ENCODE measurements at regions not wholly inside any gene's neighbourhood (a gene's known extent, or its start where the extent isn't known, plus 50 kb on each side); places are given as distances from the start of the nearest gene placed in this dataset.

DNA sequence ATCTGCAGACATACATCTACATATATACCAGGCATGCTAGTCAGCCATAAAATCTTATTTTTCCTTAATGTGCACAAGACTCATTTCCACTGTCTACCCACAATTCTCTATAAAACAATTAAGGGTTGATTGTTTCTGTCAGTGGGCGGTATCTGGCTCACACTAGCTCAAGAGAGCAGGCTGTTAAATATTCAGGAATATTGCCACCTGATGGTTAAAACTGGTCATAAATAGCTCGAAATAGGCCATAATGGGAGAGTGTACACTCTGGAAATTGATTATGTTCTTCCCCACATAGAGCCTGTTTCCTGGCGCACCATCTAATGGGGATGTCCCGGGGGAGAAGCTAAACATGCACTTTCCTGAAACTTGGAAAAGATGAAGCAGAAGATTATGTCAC lies 620.6 kb upstream of the ANKRD30A start:
- no peaks in the 10 kb centered on the region for H3K36me3 Mint-ChIP-seq (ENCODE audit: insufficient read depth)
- no peaks in the 10 kb centered on the region for H3K27me3 Mint-ChIP-seq
- H3K9me3 Mint-ChIP-seq = peaks cover 30% of the 10 kb centered on the region
- H3K4me1 Mint-ChIP-seq = no peaks in the 10 kb centered on the region
- H3K4me3 Mint-ChIP-seq = no peak overlapping the region
- H3K27ac Mint-ChIP-seq (ENCODE audit: low read depth) = no peak overlapping the region
- DNase-seq (ENCODE audit: low spot score in 2 of 2) (no peak), ATAC-seq (replicated peaks; ENCODE audit: extremely low read depth, poor library complexity, severe bottlenecking) (no peak)

DNA sequence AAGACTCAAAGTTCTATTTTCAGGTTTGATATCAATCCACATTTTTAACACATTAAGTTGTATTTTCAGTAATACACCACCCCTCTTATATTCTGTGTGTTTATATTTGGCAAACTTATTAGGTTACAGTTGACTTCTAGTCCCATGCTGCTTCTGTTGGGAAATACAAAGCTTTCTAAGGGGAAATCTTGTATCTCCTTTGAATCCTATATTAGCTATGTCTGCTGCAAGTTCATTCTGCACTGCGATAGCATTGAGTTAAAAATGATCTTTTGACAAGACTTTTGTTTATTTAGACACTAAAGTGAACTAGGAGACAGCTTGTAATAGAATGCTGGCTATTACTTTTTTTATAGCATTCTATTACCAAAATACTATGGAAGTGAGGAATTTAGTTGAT lies 625.1 kb upstream of the ANKRD30A start:
- DNase-seq (ENCODE audit: low spot score in 2 of 2) (no peak), ATAC-seq (replicated peaks; ENCODE audit: extremely low read depth, poor library complexity, severe bottlenecking) (no peak)
- no peak overlapping the region for H3K4me3 Mint-ChIP-seq
- no peaks in the 10 kb centered on the region for H3K4me1 Mint-ChIP-seq
- H3K9me3 Mint-ChIP-seq = peaks cover 16% of the 10 kb centered on the region
- no peak overlapping the region for H3K27ac Mint-ChIP-seq (ENCODE audit: low read depth)
- no peaks in the 10 kb centered on the region for H3K36me3 Mint-ChIP-seq (ENCODE audit: insufficient read depth)
- H3K27me3 Mint-ChIP-seq = no peaks in the 10 kb centered on the region

DNA sequence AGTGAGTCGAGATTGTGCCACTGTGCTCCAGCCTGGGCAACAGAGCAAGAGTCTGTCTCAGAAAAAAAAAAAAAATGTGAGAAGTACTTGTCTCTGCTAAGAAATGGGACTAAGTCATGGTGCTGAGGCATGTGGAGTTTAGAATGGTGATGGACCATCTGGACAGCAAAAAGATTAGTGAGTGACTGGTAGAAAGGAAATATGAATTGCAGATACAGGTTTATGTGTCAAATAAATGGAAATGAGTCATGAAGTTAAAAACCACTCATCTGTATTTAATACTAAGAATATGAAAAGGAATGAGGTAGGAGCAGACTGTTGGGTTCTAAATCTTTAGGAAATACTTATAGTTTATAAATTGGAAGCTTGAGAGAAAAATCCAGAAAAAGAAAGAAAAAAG lies 625.7 kb upstream of the ANKRD30A start:
- no peak overlapping the region for H3K4me3 Mint-ChIP-seq
- ATAC-seq (replicated peaks; ENCODE audit: extremely low read depth, poor library complexity, severe bottlenecking) = no peak
- H3K36me3 Mint-ChIP-seq (ENCODE audit: insufficient read depth) = no peaks in the 10 kb centered on the region

GRCh38 chr10:36496758-36497157 lies 628.6 kb upstream of the ANKRD30A start:
- Mint-ChIP-seq H3K4me3 (no peak overlapping the region), H3K27me3 (no peaks in the 10 kb centered on the region), H3K36me3 (ENCODE audit: insufficient read depth) (no peaks in the 10 kb centered on the region), H3K9me3 (peaks cover 12% of the 10 kb centered on the region), H3K4me1 (no peaks in the 10 kb centered on the region), H3K27ac (ENCODE audit: low read depth) (no peak overlapping the region)
- DNase-seq (ENCODE audit: low spot score in 2 of 2) = no peak
- ATAC-seq (replicated peaks; ENCODE audit: extremely low read depth, poor library complexity, severe bottlenecking) = no peak

More for the DNA sequence above, 625.7 kb upstream of the ANKRD30A start:
- Mint-ChIP-seq H3K27me3 (no peaks in the 10 kb centered on the region), H3K27ac (ENCODE audit: low read depth) (no peak overlapping the region), H3K4me1 (no peaks in the 10 kb centered on the region), H3K9me3 (peaks cover 20% of the 10 kb centered on the region)
- no peak for DNase-seq (ENCODE audit: low spot score in 2 of 2)

- Mint-ChIP-seq H3K27me3 (no peaks in the 10 kb centered on the region), H3K9me3 (peaks cover 14% of the 10 kb centered on the region), H3K27ac (ENCODE audit: low read depth) (no peak overlapping the region), H3K36me3 (ENCODE audit: insufficient read depth) (no peaks in the 10 kb centered on the region), H3K4me1 (no peaks in the 10 kb centered on the region), H3K4me3 (no peak overlapping the region)
- DNase-seq (ENCODE audit: low spot score in 2 of 2) (no peak), ATAC-seq (replicated peaks; ENCODE audit: extremely low read depth, poor library complexity, severe bottlenecking) (no peak)
These were observed 631.0 kb upstream of the ANKRD30A start for GRCh38 chr10:36494371-36494770.

- no peaks in the 10 kb centered on the region for H3K27me3 Mint-ChIP-seq
- DNase-seq (ENCODE audit: low spot score in 2 of 2) (no peak), ATAC-seq (replicated peaks; ENCODE audit: extremely low read depth, poor library complexity, severe bottlenecking) (no peak)
- no peak overlapping the region for H3K4me3 Mint-ChIP-seq
- H3K9me3 Mint-ChIP-seq = peaks cover 14% of the 10 kb centered on the region
- no peaks in the 10 kb centered on the region for H3K36me3 Mint-ChIP-seq (ENCODE audit: insufficient read depth)
- no peaks in the 10 kb centered on the region for H3K4me1 Mint-ChIP-seq
- H3K27ac Mint-ChIP-seq (ENCODE audit: low read depth) = no peak overlapping the region
These were observed 631.9 kb upstream of the ANKRD30A start for GRCh38 chr10:36493516-36493880.

- H3K4me1 Mint-ChIP-seq = no peaks in the 10 kb centered on the region
- ATAC-seq (replicated peaks; ENCODE audit: extremely low read depth, poor library complexity, severe bottlenecking) (no peak), DNase-seq (ENCODE audit: low spot score in 2 of 2) (no peak)
- no peak overlapping the region for H3K4me3 Mint-ChIP-seq
- H3K36me3 Mint-ChIP-seq (ENCODE audit: insufficient read depth) = no peaks in the 10 kb centered on the region
- H3K9me3 Mint-ChIP-seq = peaks cover 14% of the 10 kb centered on the region
- H3K27ac Mint-ChIP-seq (ENCODE audit: low read depth) = no peak overlapping the region
- no peaks in the 10 kb centered on the region for H3K27me3 Mint-ChIP-seq
These were observed 632.5 kb upstream of the ANKRD30A start for GRCh38 chr10:36492590-36493515.

DNA sequence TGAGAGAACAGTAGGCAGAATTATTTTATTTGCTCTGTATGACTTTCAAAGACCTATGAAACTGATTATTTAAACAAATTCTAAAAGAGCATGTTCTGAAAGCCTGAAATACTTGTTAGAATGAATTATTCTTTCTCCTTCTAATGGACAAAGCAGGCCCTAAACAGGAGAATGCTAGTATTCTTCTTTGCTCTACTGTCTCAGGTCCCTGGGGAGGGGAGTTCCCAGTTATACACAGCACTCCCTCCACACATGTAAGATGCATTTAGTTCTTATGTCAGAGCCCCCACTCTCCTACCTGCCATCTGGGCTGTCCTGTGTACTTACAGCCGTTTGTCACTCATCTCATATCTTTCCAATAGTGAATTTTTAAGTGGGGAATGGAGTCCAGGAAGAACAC lies 633.5 kb upstream of the ANKRD30A start:
- no peak overlapping the region for H3K27ac Mint-ChIP-seq (ENCODE audit: low read depth)
- no peak for DNase-seq (ENCODE audit: low spot score in 2 of 2)
- H3K36me3 Mint-ChIP-seq (ENCODE audit: insufficient read depth) = no peaks in the 10 kb centered on the region
- no peak for ATAC-seq (replicated peaks; ENCODE audit: extremely low read depth, poor library complexity, severe bottlenecking)
- no peak overlapping the region for H3K4me3 Mint-ChIP-seq
- no peaks in the 10 kb centered on the region for H3K27me3 Mint-ChIP-seq
- peaks cover 14% of the 10 kb centered on the region for H3K9me3 Mint-ChIP-seq
- H3K4me1 Mint-ChIP-seq = no peaks in the 10 kb centered on the region

DNA sequence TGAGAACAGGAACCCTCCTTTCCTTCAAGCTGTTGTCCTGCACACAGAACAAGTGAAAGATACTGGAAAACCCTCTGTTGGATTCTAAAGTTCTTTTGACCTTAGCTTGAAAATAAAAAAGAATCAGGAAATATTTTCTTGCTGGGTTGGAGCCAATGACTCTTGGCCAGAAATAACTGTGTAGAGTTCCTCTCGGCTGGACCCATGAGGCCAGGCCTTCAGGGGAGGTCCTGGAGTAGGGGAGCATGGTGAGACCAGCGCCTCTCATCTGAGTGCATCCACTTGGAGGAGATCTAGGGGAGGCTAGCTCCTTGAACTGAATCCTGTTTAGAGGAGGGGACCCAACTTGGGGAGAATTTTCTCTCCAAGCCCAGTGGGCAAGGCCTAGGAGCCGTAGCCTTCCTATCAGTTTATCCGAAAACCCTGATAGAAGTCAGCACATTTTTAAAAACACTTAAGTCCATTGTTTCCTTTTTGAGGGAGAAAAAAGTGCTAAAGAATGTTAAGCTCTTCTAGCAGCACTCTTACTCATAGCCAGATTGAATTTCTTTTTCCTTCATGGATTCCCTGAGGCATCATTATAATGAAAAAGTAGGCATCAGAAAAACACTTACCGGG lies 635.7 kb upstream of the ANKRD30A start:
- Mint-ChIP-seq H3K27ac (ENCODE audit: low read depth) (no peak overlapping the region), H3K36me3 (ENCODE audit: insufficient read depth) (no peaks in the 10 kb centered on the region), H3K9me3 (peaks cover 11% of the 10 kb centered on the region), H3K27me3 (no peaks in the 10 kb centered on the region), H3K4me3 (no peak overlapping the region), H3K4me1 (no peaks in the 10 kb centered on the region)
- DNase-seq (ENCODE audit: low spot score in 2 of 2) (no peak), ATAC-seq (replicated peaks; ENCODE audit: extremely low read depth, poor library complexity, severe bottlenecking) (no peak)

GRCh38 chr10:36489181-36489580 lies 636.2 kb upstream of the ANKRD30A start:
- H3K27ac Mint-ChIP-seq (ENCODE audit: low read depth) = no peak overlapping the region
- no peaks in the 10 kb centered on the region for H3K27me3 Mint-ChIP-seq
- H3K4me1 Mint-ChIP-seq = no peaks in the 10 kb centered on the region
- H3K9me3 Mint-ChIP-seq = peaks cover 13% of the 10 kb centered on the region
- no peak for ATAC-seq (replicated peaks; ENCODE audit: extremely low read depth, poor library complexity, severe bottlenecking)
- no peaks in the 10 kb centered on the region for H3K36me3 Mint-ChIP-seq (ENCODE audit: insufficient read depth)
- no peak for DNase-seq (ENCODE audit: low spot score in 2 of 2)
- H3K4me3 Mint-ChIP-seq = no peak overlapping the region

- Mint-ChIP-seq H3K4me3 (no peak overlapping the region), H3K36me3 (ENCODE audit: insufficient read depth) (no peaks in the 10 kb centered on the region), H3K4me1 (no peaks in the 10 kb centered on the region), H3K27me3 (no peaks in the 10 kb centered on the region), H3K9me3 (peaks cover 13% of the 10 kb centered on the region), H3K27ac (ENCODE audit: low read depth) (no peak overlapping the region)
- DNase-seq (ENCODE audit: low spot score in 2 of 2) = no peak
- ATAC-seq (replicated peaks; ENCODE audit: extremely low read depth, poor library complexity, severe bottlenecking) = no peak
These were observed 636.8 kb upstream of the ANKRD30A start for GRCh38 chr10:36488579-36488978.

DNA sequence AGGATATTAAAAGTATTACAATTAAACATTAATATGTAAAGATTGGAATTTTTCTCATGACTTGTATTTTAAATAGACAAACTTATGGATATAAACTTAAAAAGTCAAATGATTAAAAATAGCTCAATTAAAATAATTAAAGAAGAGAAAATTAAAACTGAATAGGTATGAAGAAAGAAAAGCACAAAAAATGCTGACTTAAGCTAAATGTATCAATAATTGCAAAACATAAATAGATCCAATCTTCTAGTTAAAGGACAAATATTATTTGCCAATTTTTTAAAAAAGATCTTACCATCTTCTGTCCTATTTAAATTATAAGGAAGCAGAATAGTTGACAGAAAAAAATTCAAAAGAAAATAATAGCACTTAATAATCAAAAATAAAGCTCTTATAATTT lies 646.3 kb upstream of the ANKRD30A start:
- Mint-ChIP-seq H3K27me3 (no peaks in the 10 kb centered on the region), H3K4me3 (no peak overlapping the region), H3K4me1 (no peaks in the 10 kb centered on the region), H3K36me3 (ENCODE audit: insufficient read depth) (peaks cover 2% of the 10 kb centered on the region), H3K9me3 (no peaks in the 10 kb centered on the region), H3K27ac (ENCODE audit: low read depth) (no peak overlapping the region)
- ATAC-seq (replicated peaks; ENCODE audit: extremely low read depth, poor library complexity, severe bottlenecking) (no peak), DNase-seq (ENCODE audit: low spot score in 2 of 2) (no peak)

- Mint-ChIP-seq H3K4me1 (no peaks in the 10 kb centered on the region), H3K4me3 (no peak overlapping the region), H3K36me3 (ENCODE audit: insufficient read depth) (peaks cover 2% of the 10 kb centered on the region), H3K9me3 (no peaks in the 10 kb centered on the region), H3K27me3 (no peaks in the 10 kb centered on the region), H3K27ac (ENCODE audit: low read depth) (no peak overlapping the region)
- ATAC-seq (replicated peaks; ENCODE audit: extremely low read depth, poor library complexity, severe bottlenecking) (no peak), DNase-seq (ENCODE audit: low spot score in 2 of 2) (no peak)
These were observed 649.0 kb upstream of the ANKRD30A start for GRCh38 chr10:36476399-36476798.
